K562 (cell line): ENCODE measurements at regions not wholly inside any gene's neighbourhood (a gene's known extent, or its start where the extent isn't known, plus 50 kb on each side); places are given as distances from the start of the nearest gene placed in this dataset.

Source experiments
- ARID2 ChIP-seq: fragments of 450-650 bp; IDR thresholded peaks from 2 replicates; pipeline ENCODE4 v1.6.1; 2017; ENCODE audit warnings: antibody characterized with exemption, mild to moderate bottlenecking
- ETV5 ChIP-seq: sonication (generic); formaldehyde crosslinking; IDR thresholded peaks from 2 replicates; pipeline ENCODE4 v1.4.0; 2020; ENCODE audit warnings: low read depth, mild to moderate bottlenecking, missing genetic modification reagents
- MAFK ChIP-seq: IDR thresholded peaks from 2 replicates; pipeline ENCODE4 v1.6.1; 2011; ENCODE audit warnings: low read length, improper control_type of control experiment

GRCh38 chr10:57098146-57098545, 737.1 kb upstream of the ZWINT start:
- TF ChIP-seq ETV5 (CRISPR knock-in tag) (no peak), ARID2 (no peak), MAFK (no peak)
